Lung (tissue), 11 donors: ENCODE measurements at regions not wholly inside any gene's neighbourhood (a gene's known extent, or its start where the extent isn't known, plus 50 kb on each side); places are given as distances from the start of the nearest gene placed in this dataset.

Experiments used
- ATAC-seq: fragments of 200-7000 bp; cut with Tn5 transposase; one replicate; pipeline ENCODE4 v1.9.1; 2020; ENCODE audit warnings: moderate number of reproducible peaks; ENCODE audit not compliant: insufficient read depth, low FRiP score
- DNase-seq, 3 donors: peaks; one replicate each; pipeline ENCODE4 v3.0.0-alpha.2; 2013 to 2017
- H3K27ac ChIP-seq, 2 donors: one replicate each; pipeline ENCODE4 v1.5.1; 2013; ENCODE audit warnings: mild to moderate bottlenecking in 2 of 2, moderate library complexity in 2 of 2, control low read depth in 1 of 2, inconsistent platforms in 1 of 2, low read depth in 1 of 2, low read length in 1 of 2
- H3K27me3 ChIP-seq, 3 donors: one replicate each; pipeline ENCODE4 v1.5.1; 2013; ENCODE audit warnings: low read length in 2 of 3; ENCODE audit not compliant: control insufficient read depth in 3 of 3, insufficient read depth in 3 of 3
- H3K36me3 ChIP-seq, 4 donors: one replicate each; pipeline ENCODE4 v1.5.1; 2013; ENCODE audit warnings: low read length in 4 of 4, mild to moderate bottlenecking in 1 of 4, moderate library complexity in 1 of 4; ENCODE audit not compliant: control insufficient read depth in 4 of 4, insufficient read depth in 4 of 4
- H3K4me1 ChIP-seq, 5 donors: one replicate each; pipeline ENCODE4 v1.5.1; 2013; ENCODE audit warnings: low read length in 5 of 5, mild to moderate bottlenecking in 2 of 5, moderate library complexity in 1 of 5; ENCODE audit not compliant: control insufficient read depth in 5 of 5, insufficient read depth in 5 of 5
- H3K4me3 ChIP-seq: one replicate; pipeline ENCODE4 v1.5.1; 2013; ENCODE audit warnings: mild to moderate bottlenecking, control low read depth, moderate library complexity
- H3K9ac ChIP-seq, 2 donors: one replicate each; pipeline ENCODE4 v1.5.1; 2013; ENCODE audit warnings: low read length in 2 of 2, control low read depth in 1 of 2; ENCODE audit not compliant: insufficient read depth in 1 of 2
- H3K9me3 ChIP-seq, 4 donors: one replicate each; pipeline ENCODE4 v1.5.1; 2013; ENCODE audit warnings: low read length in 3 of 4, mild to moderate bottlenecking in 1 of 4, moderate library complexity in 1 of 4; ENCODE audit not compliant: control insufficient read depth in 4 of 4, insufficient read depth in 3 of 4
- WGBS, 2 donors: extraction: QIAGEN DNeasy Blood & Tissue Kit; methylation state at CpG; one replicate each; pipeline ENCODE4 v1.1.7; 2013; 5-methylcytosine and 5-hydroxymethylcytosine counted together
- TF ChIP-seq, protein P1 (sequence below): IDR thresholded peaks from 2 replicates; pipeline ENCODE4 v1.5.1; 2012; ENCODE audit warnings: mild to moderate bottlenecking; ENCODE audit errors: control extremely low read depth, extremely low read depth
- donor health status: control.
- donor health status: control.
- donor health status: Bipolar disorder and iron deficiency.
- donor health status: healthy.
- donor health status: DM: yes; HTN: yes; CAD: no.

DNA sequence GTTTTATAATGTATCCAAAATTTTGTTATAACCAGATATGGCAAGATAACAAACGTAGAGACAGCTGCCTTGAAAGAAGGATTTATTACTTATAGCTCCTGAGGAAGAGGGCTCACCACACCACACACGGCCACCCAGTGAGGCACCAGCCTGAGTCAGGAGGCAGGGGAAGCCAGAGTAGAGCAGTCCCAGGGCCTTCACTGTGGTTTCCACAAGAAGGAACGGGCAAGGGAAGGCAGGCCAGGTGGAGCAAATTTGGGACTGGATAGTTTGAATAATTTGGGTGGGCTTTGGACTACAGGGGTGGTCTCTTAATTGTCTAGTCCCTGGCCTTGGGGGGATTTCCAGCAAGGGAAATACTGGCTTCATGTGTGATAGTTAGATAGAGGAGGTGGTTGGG, 72.5 kb downstream of the RRAGC start:
- WGBS, 2 donors = 77 to 87% methylated on average over 3 of the region's 3 CpGs
- peaks cover 0 to 14% (median 3%) of the 10 kb centered on the region in 5 donors for H3K4me1 ChIP-seq
- H3K27me3 ChIP-seq = peaks cover 0 to 19% (median 10%) of the 10 kb centered on the region in 3 donors
- H3K9ac ChIP-seq = no peak overlapping the region
- H3K4me3 ChIP-seq = no peak overlapping the region
- no peak for DNase-seq
- H3K36me3 ChIP-seq = no peaks in the 10 kb centered on the region
- TF ChIP-seq, protein P1, sequence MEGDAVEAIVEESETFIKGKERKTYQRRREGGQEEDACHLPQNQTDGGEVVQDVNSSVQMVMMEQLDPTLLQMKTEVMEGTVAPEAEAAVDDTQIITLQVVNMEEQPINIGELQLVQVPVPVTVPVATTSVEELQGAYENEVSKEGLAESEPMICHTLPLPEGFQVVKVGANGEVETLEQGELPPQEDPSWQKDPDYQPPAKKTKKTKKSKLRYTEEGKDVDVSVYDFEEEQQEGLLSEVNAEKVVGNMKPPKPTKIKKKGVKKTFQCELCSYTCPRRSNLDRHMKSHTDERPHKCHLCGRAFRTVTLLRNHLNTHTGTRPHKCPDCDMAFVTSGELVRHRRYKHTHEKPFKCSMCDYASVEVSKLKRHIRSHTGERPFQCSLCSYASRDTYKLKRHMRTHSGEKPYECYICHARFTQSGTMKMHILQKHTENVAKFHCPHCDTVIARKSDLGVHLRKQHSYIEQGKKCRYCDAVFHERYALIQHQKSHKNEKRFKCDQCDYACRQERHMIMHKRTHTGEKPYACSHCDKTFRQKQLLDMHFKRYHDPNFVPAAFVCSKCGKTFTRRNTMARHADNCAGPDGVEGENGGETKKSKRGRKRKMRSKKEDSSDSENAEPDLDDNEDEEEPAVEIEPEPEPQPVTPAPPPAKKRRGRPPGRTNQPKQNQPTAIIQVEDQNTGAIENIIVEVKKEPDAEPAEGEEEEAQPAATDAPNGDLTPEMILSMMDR = no peak
- H3K9me3 ChIP-seq = peaks cover 0 to 1% (median 0%) of the 10 kb centered on the region in 4 donors
- ATAC-seq = no peak
- H3K27ac ChIP-seq = no peak overlapping the region

DNA sequence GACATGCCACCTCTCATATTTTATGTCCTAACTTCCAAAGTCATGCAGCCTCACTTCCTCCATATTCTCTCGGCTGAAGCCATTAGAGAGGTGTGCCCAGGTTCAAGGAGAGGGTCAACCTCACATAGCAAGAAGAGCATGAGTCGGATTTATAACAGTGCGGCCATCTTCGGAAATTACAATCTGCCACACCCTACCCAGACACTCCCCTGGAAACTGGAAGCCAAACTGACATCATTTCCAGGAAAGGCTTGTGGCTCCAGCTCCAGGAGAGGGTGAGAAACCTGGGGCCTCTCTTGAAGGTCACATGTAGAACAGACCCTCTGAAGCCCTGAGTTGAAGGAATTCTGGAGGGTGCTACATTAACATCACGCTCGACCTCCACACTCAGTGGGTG, 73.5 kb downstream of the RRAGC start:
- Histone ChIP-seq H3K27me3 (peaks cover 0 to 19% (median 10%) of the 10 kb centered on the region in 3 donors), H3K27ac (no peak overlapping the region), H3K9me3 (no peaks in the 10 kb centered on the region), H3K36me3 (no peaks in the 10 kb centered on the region), H3K4me3 (no peak overlapping the region), H3K4me1 (peaks cover 0 to 14% (median 5%) of the 10 kb centered on the region in 5 donors), H3K9ac (no peak overlapping the region)
- WGBS, 2 donors = 82% methylated on average over 6 of the region's 6 CpGs
- TF ChIP-seq, protein P1 = no peak
- no peak for ATAC-seq
- no peak for DNase-seq

DNA sequence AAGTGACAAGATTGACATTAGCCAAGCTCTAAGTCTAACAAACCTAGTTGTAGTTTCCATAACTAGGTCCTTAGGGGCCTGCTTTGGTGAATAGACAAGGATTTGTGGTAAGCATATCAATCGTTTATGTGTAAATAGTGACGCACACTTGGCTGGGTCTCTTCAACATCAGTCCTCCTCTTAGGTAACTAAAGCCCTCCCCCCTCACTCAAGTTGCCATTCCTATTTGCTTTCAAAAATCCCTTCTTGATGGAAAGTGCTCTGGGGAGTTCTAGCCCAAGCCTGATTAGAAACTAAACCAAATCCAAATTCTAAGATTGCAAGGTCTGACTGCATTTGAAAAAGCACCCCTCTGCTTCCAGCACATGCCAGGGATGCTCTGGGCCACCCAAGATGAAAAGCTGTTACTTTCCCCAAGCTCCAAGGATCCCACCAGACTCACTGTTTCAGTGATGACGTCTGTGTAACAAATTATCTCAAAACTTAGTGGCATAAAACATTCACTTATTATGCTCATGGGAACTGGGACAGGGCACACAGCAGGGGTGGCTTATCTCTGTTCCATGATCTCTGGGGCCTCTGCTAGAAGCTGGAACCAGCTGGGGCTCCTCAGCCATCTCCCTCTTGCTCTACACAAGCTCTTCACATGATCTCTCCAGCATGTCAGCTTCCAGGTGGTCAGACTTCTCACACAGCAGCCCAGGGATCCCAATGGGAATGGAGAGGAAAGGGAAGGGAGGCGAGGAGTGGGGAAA, 74.1 kb downstream of the RRAGC start:
- Histone ChIP-seq H3K9ac (no peak overlapping the region), H3K4me3 (no peak overlapping the region), H3K9me3 (no peaks in the 10 kb centered on the region), H3K27me3 (peaks cover 0 to 19% (median 10%) of the 10 kb centered on the region in 3 donors), H3K36me3 (no peaks in the 10 kb centered on the region), H3K27ac (no peak overlapping the region), H3K4me1 (peaks cover 0 to 14% (median 5%) of the 10 kb centered on the region in 5 donors)
- 61 to 78% methylated on average over 4 of the region's 4 CpGs for WGBS, 2 donors
- TF ChIP-seq, protein P1 = no peak
- ATAC-seq (no peak), DNase-seq (peak; percentile 39 to 60 (median 45))
